ENCODE measurements at regions not wholly inside any gene's neighbourhood (a gene's known extent, or its start where the extent isn't known, plus 50 kb on each side); places are given as distances from the start of the nearest gene placed in this dataset.

DNA sequence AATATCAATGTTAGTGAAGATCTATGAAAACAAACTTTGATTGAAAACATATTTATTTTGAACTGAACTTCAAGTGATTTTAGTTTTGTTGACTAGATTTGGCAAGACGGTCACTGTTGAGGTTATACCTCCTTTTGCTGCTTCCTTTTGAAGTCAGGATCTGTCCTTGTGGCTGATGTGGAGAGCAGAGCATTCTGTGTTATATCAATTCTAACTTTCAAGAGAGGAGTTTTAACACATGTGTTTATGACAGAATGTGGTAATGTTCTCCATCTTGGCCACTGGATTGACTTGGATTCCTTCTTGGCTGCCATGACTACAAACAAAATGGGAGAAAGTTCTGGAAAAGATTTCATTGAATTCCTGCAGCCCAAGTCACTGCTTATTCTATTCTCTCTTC is 104.0 kb upstream of the ACTBL2 start:
- Histone ChIP-seq H2AFZ (ENCODE audit: low read length) (no peak overlapping the region), H3K36me3 (ENCODE audit: control insufficient read depth in 2 of 4, insufficient read depth in 4 of 4, low read length in 3 of 4) (no peaks in the 10 kb centered on the region), H3K27me3 (replicated peaks in 1 of 4; ENCODE audit: control insufficient read depth in 3 of 4, extremely low read depth in 1 of 4, insufficient read depth in 3 of 4, low read length in 3 of 4) (no peaks in the 10 kb centered on the region), H4K91ac (replicated peaks; ENCODE audit: insufficient read length, low read length) (no peak overlapping the region), H3K4me2 (ENCODE audit: insufficient read depth in 1 of 2, low read depth in 2 of 2, low read length in 2 of 2) (no peak overlapping the region), H4K20me1 (replicated peaks in 1 of 2; ENCODE audit: control insufficient read depth in 1 of 2, insufficient read depth in 2 of 2, low read length in 2 of 2) (no peaks in the 10 kb centered on the region), H3K79me1 (ENCODE audit: low read depth, low read length) (no peaks in the 10 kb centered on the region), H3K4ac (replicated peaks; ENCODE audit: insufficient read length, low read depth, low read length) (no peak overlapping the region), H3K18ac (ENCODE audit: extremely low read depth, low read length) (no peak overlapping the region), H3K4me3 (ENCODE audit: extremely low read depth in 1 of 4, insufficient read depth in 2 of 4, low read depth in 3 of 4, low read length in 4 of 4) (no peak overlapping the region), H2BK120ac (replicated peaks; ENCODE audit: low read depth, low read length) (no peak overlapping the region), H3K9me3 (ENCODE audit: insufficient read depth in 2 of 2, low read depth in 1 of 2, low read length in 1 of 2) (no peaks in the 10 kb centered on the region), H3K79me2 (ENCODE audit: control insufficient read depth in 1 of 2, insufficient read depth in 2 of 2, low read length in 2 of 2) (no peaks in the 10 kb centered on the region), H4K5ac (ENCODE audit: insufficient read length, low read depth, low read length) (no peak overlapping the region), H3K4me1 (replicated peaks in 1 of 4; ENCODE audit: control insufficient read depth in 3 of 4, insufficient read depth in 4 of 4, low read length in 3 of 4) (no peaks in the 10 kb centered on the region), H3K14ac (ENCODE audit: insufficient read length) (no peak overlapping the region), H3K9ac (replicated peaks in 1 of 4; ENCODE audit: extremely low read depth in 1 of 4, low read depth in 3 of 4, low read length in 3 of 4) (no peak overlapping the region), H2BK15ac (ENCODE audit: low read length) (no peak overlapping the region), H2BK5ac (ENCODE audit: low read depth, low read length) (no peak overlapping the region), H4K8ac (ENCODE audit: extremely low read depth, insufficient read depth, low read length) (no peak overlapping the region), H3K23ac (ENCODE audit: insufficient read length) (no peak overlapping the region), H3K56ac (replicated peaks; ENCODE audit: insufficient read length, low read depth, low read length) (no peak overlapping the region), H2BK20ac (ENCODE audit: low read length) (no peak overlapping the region), H2BK12ac (ENCODE audit: low read depth, low read length) (no peak overlapping the region), H2AK5ac (ENCODE audit: low read depth, low read length) (no peak overlapping the region), H3K27ac (ENCODE audit: low read depth, low read length) (no peak overlapping the region), H3K23me2 (ENCODE audit: low read depth, low read length) (no peaks in the 10 kb centered on the region)
- DNase-seq (ENCODE audit: low read depth in 1 of 2, low spot score in 2 of 2) (no peak), FAIRE-seq (no peak)
- TF ChIP-seq ZNF274 (IDR thresholded peaks at IDR 0.05; ENCODE audit: borderline replicate concordance, extremely low read depth, low read length) (no peak), PHF8 (conservative IDR thresholded peaks at IDR 0.05; ENCODE audit: low read depth, low read length) (no peak)
- 83% methylated on average over 1 of the region's 1 CpG; no CpG with 5 or more reads in 1 of the 2 experiments for WGBS, 2 experiments (ENCODE audit: extremely low coverage in 1 of 2, insufficient coverage in 1 of 2, insufficient read length in 1 of 2, insufficient replicate concordance in 2 of 2, low coverage in 1 of 2, low lambda C conversion rate in 2 of 2, missing lambda C conversion rate in 1 of 2)
- ChIA-PET CTCF (ENCODE audit: partially characterized antibody) (no interaction called here), POLR2A (ENCODE audit: partially characterized antibody) (no interaction called here)

Data from H1 (cell line).